ENCODE measurements at regions not wholly inside any gene's neighbourhood (a gene's known extent, or its start where the extent isn't known, plus 50 kb on each side); places are given as distances from the start of the nearest gene placed in this dataset.

- no peaks in the 10 kb centered on the region for H3K9me3 ChIP-seq (ENCODE audit: low read depth, low read length)
- H3K4me2 ChIP-seq (ENCODE audit: insufficient read depth, low read length): no peak overlapping the region
- H4K20me1 ChIP-seq (ENCODE audit: insufficient read depth, low read length): no peaks in the 10 kb centered on the region
- DNase-seq (ENCODE audit: insufficient read length, low spot score, missing footprints): no peak
- no peaks in the 10 kb centered on the region for H3K27me3 ChIP-seq (ENCODE audit: insufficient read depth, low read length)
- no peak overlapping the region for H3K4me3 ChIP-seq (ENCODE audit: insufficient read depth, low read length)
- no peak overlapping the region for H3K27ac ChIP-seq (ENCODE audit: low read depth, low read length)
- H3K79me2 ChIP-seq (ENCODE audit: insufficient read depth, low read length): no peaks in the 10 kb centered on the region
- H3K4me1 ChIP-seq (ENCODE audit: insufficient read depth, low read length): peaks cover 9% of the 10 kb centered on the region
- TF ChIP-seq, protein P1, sequence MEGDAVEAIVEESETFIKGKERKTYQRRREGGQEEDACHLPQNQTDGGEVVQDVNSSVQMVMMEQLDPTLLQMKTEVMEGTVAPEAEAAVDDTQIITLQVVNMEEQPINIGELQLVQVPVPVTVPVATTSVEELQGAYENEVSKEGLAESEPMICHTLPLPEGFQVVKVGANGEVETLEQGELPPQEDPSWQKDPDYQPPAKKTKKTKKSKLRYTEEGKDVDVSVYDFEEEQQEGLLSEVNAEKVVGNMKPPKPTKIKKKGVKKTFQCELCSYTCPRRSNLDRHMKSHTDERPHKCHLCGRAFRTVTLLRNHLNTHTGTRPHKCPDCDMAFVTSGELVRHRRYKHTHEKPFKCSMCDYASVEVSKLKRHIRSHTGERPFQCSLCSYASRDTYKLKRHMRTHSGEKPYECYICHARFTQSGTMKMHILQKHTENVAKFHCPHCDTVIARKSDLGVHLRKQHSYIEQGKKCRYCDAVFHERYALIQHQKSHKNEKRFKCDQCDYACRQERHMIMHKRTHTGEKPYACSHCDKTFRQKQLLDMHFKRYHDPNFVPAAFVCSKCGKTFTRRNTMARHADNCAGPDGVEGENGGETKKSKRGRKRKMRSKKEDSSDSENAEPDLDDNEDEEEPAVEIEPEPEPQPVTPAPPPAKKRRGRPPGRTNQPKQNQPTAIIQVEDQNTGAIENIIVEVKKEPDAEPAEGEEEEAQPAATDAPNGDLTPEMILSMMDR (IDR thresholded peaks at IDR 0.05; ENCODE audit: extremely low read depth, low read depth, low read length): no peak
- H2AFZ ChIP-seq (ENCODE audit: low read length): no peak overlapping the region
- H3K36me3 ChIP-seq (ENCODE audit: insufficient read depth, low read length): no peaks in the 10 kb centered on the region
Observed at GRCh38 chr13:104314321-104314720, 1248.1 kb upstream of the SLC10A2 start.

GRCh38 chr13:104310861-104311260 lies 1244.6 kb upstream of the SLC10A2 start:
- Histone ChIP-seq H3K79me2 (ENCODE audit: insufficient read depth, low read length) (no peaks in the 10 kb centered on the region), H4K20me1 (ENCODE audit: insufficient read depth, low read length) (no peaks in the 10 kb centered on the region), H3K4me1 (ENCODE audit: insufficient read depth, low read length) (peaks cover 3% of the 10 kb centered on the region), H3K9me3 (ENCODE audit: low read depth, low read length) (no peaks in the 10 kb centered on the region), H3K36me3 (ENCODE audit: insufficient read depth, low read length) (no peaks in the 10 kb centered on the region), H3K27ac (ENCODE audit: low read depth, low read length) (no peak overlapping the region), H3K4me2 (ENCODE audit: insufficient read depth, low read length) (no peak overlapping the region), H3K27me3 (ENCODE audit: insufficient read depth, low read length) (no peaks in the 10 kb centered on the region), H3K4me3 (ENCODE audit: insufficient read depth, low read length) (no peak overlapping the region), H2AFZ (ENCODE audit: low read length) (no peak overlapping the region)
- TF ChIP-seq, protein P1 (IDR thresholded peaks at IDR 0.05; ENCODE audit: extremely low read depth, low read depth, low read length): no peak
- no peak for DNase-seq (ENCODE audit: insufficient read length, low spot score, missing footprints)

GRCh38 chr13:104309431-104309830 lies 1243.2 kb upstream of the SLC10A2 start:
- TF ChIP-seq, protein P1 (IDR thresholded peaks at IDR 0.05; ENCODE audit: extremely low read depth, low read depth, low read length): no peak

GRCh38 chr13:104301171-104301975 lies 1235.2 kb upstream of the SLC10A2 start:
- no peaks in the 10 kb centered on the region for H3K27me3 ChIP-seq (ENCODE audit: insufficient read depth, low read length)
- no peak for DNase-seq (ENCODE audit: insufficient read length, low spot score, missing footprints)
- TF ChIP-seq, protein P1 (IDR thresholded peaks at IDR 0.05; ENCODE audit: extremely low read depth, low read depth, low read length): no peak

More at GRCh38 chr13:104309431-104309830, 1243.2 kb upstream of the SLC10A2 start:
- Histone ChIP-seq H3K27me3 (ENCODE audit: insufficient read depth, low read length) (no peaks in the 10 kb centered on the region), H2AFZ (ENCODE audit: low read length) (no peak overlapping the region), H3K4me1 (ENCODE audit: insufficient read depth, low read length) (no peaks in the 10 kb centered on the region), H3K36me3 (ENCODE audit: insufficient read depth, low read length) (no peaks in the 10 kb centered on the region), H3K9me3 (ENCODE audit: low read depth, low read length) (no peaks in the 10 kb centered on the region), H3K27ac (ENCODE audit: low read depth, low read length) (no peak overlapping the region), H3K4me3 (ENCODE audit: insufficient read depth, low read length) (no peak overlapping the region), H4K20me1 (ENCODE audit: insufficient read depth, low read length) (no peaks in the 10 kb centered on the region), H3K4me2 (ENCODE audit: insufficient read depth, low read length) (no peak overlapping the region), H3K79me2 (ENCODE audit: insufficient read depth, low read length) (no peaks in the 10 kb centered on the region)
- no peak for DNase-seq (ENCODE audit: insufficient read length, low spot score, missing footprints)

More at GRCh38 chr13:104301171-104301975, 1235.2 kb upstream of the SLC10A2 start:
- no peak overlapping the region for H3K4me2 ChIP-seq (ENCODE audit: insufficient read depth, low read length)
- no peaks in the 10 kb centered on the region for H3K79me2 ChIP-seq (ENCODE audit: insufficient read depth, low read length)
- no peaks in the 10 kb centered on the region for H4K20me1 ChIP-seq (ENCODE audit: insufficient read depth, low read length)
- no peak overlapping the region for H2AFZ ChIP-seq (ENCODE audit: low read length)
- H3K36me3 ChIP-seq (ENCODE audit: insufficient read depth, low read length): no peaks in the 10 kb centered on the region
- no peak overlapping the region for H3K4me3 ChIP-seq (ENCODE audit: insufficient read depth, low read length)
- H3K9me3 ChIP-seq (ENCODE audit: low read depth, low read length): no peaks in the 10 kb centered on the region
- no peak overlapping the region for H3K27ac ChIP-seq (ENCODE audit: low read depth, low read length)
- no peaks in the 10 kb centered on the region for H3K4me1 ChIP-seq (ENCODE audit: insufficient read depth, low read length)

Measured in osteoblast (primary cell).